IPS-20b (cell line): ENCODE measurements at regions not wholly inside any gene's neighbourhood (a gene's known extent, or its start where the extent isn't known, plus 50 kb on each side); places are given as distances from the start of the nearest gene placed in this dataset.
"Not testable (repeated sequence)": the region's sequence is repeated elsewhere in the genome, so short reads cannot be mapped to it uniquely, and the experiment has no call there.

ENCODE experiments used
- H3K27ac ChIP-seq: one replicate; pipeline ENCODE4 v1.5.1; 2013; ENCODE audit warnings: low read length
- H3K27me3 ChIP-seq: 2 replicates; pipeline ENCODE4 v1.6.1; 2013; ENCODE audit warnings: mild to moderate bottlenecking, low read length, inconsistent platforms; ENCODE audit not compliant: insufficient read depth
- H3K36me3 ChIP-seq: 2 replicates; pipeline ENCODE4 v1.6.1; 2013; ENCODE audit warnings: low read depth, mild to moderate bottlenecking, inconsistent platforms, low read length, moderate library complexity; ENCODE audit not compliant: insufficient read depth
- H3K4me1 ChIP-seq: 2 replicates; pipeline ENCODE4 v1.6.1; 2013; ENCODE audit warnings: mild to moderate bottlenecking, control low read depth, inconsistent platforms, low read length, moderate library complexity; ENCODE audit not compliant: insufficient read depth
- H3K4me3 ChIP-seq: 2 replicates; pipeline ENCODE4 v1.5.1; 2013; ENCODE audit warnings: mild to moderate bottlenecking, low read length, inconsistent platforms
- H3K9ac ChIP-seq: 2 replicates; pipeline ENCODE4 v1.6.1; 2013; ENCODE audit warnings: low read depth, mild to moderate bottlenecking, inconsistent platforms, low read length, moderate library complexity
- H3K9me3 ChIP-seq: 2 replicates; pipeline ENCODE4 v1.6.1; 2013; ENCODE audit warnings: mild to moderate bottlenecking, low read depth, low read length, inconsistent platforms; ENCODE audit not compliant: insufficient read depth

DNA sequence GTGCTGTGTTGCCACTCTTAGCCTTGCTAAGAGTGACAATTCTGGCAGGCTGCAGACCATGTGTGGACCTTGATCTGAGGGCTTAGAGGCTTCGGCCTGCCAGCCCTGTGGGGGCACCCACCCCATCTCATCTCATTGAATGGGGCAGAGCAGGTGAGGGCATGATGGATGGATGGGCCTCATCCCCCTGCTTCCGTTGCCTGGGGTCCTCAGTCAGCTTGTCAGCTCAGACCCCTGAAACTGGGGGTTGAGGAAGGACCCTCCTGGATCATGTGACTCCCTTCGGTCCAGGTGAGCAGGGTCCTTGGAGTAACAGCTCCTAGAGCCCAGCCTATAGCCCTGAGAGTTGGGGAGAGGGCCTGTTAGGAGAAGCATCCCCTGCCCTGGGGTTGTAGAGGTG lies 3076.8 kb downstream of the RPIA start:
- H3K36me3 ChIP-seq, H3K27me3 ChIP-seq, H3K4me1 ChIP-seq, H3K9me3 ChIP-seq, H3K27ac ChIP-seq, H3K9ac ChIP-seq, H3K4me3 ChIP-seq: not testable (repeated sequence)

DNA sequence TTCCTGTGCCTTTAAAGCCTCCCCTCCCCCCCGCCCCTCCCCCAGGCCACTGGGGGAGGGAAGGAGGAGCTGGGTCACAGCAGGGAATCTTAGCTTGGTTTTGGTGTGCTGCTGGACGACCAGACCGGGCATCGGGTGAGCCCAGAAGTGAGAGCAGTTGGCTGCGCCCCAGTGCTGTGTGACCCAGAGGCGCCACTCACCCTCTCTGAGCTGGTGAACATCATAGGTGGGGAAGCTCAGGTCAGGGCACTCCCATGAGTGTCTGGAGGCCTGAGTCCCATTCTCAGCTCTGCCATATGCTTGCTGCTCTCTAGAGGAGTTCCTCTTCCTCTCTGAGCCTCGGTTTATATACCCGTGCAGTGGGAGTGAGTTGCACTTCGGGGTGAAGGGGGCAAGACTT lies 3077.5 kb downstream of the RPIA start:
- not testable (repeated sequence) for H3K4me3 ChIP-seq, H3K36me3 ChIP-seq, H3K9me3 ChIP-seq, H3K4me1 ChIP-seq, H3K9ac ChIP-seq, H3K27me3 ChIP-seq, H3K27ac ChIP-seq

DNA sequence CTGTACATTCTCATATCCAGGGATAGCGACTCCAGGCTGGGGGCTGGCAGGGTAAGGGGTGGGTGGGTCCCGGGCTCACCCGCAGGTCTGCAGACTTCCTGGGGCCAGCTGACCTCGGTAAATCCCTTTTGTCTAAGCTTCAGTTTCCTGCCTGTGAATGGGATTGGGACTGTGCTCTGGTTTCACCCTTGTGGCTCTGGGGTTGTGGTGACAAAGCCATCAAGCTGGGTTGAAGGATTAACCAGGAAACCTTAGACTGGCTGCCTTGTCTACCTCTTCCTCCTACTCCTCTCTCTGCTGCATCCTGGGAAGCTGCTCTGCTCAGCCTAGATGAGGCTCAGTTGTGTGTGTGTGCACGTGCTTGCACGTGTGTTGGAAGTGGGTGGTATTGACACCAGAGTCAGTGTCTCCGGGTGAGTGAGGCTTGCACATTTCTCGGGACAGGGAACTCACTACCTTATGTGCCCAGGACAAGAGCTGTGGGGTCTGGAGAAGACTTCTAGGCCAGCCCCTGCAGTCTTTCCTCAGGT lies 3078.6 kb downstream of the RPIA start:
- not testable (repeated sequence) for H3K9me3 ChIP-seq, H3K27ac ChIP-seq, H3K4me3 ChIP-seq, H3K36me3 ChIP-seq, H3K9ac ChIP-seq, H3K4me1 ChIP-seq, H3K27me3 ChIP-seq

DNA sequence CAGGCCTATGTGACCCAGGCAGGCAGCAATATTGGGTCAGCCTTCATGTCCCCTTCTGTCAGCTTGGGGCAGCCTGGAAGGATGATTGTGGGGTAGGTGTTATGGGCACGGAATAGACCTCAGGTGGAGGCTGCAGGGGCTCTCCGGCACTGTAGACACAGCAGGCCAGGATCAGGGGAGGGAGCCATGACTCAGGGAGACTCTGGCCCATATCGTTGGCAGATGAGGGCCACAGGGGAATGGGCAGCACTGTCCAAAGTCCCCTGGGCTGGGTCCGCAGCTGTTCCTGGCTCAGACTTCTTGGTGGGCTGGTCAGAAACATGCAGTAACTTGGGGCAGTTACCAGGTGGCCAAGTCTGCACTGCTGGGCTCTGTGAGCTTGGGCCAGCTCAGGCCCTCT lies 3080.1 kb downstream of the RPIA start:
- H3K36me3 ChIP-seq, H3K9ac ChIP-seq, H3K27ac ChIP-seq, H3K9me3 ChIP-seq, H3K27me3 ChIP-seq, H3K4me3 ChIP-seq, H3K4me1 ChIP-seq: not testable (repeated sequence)

DNA sequence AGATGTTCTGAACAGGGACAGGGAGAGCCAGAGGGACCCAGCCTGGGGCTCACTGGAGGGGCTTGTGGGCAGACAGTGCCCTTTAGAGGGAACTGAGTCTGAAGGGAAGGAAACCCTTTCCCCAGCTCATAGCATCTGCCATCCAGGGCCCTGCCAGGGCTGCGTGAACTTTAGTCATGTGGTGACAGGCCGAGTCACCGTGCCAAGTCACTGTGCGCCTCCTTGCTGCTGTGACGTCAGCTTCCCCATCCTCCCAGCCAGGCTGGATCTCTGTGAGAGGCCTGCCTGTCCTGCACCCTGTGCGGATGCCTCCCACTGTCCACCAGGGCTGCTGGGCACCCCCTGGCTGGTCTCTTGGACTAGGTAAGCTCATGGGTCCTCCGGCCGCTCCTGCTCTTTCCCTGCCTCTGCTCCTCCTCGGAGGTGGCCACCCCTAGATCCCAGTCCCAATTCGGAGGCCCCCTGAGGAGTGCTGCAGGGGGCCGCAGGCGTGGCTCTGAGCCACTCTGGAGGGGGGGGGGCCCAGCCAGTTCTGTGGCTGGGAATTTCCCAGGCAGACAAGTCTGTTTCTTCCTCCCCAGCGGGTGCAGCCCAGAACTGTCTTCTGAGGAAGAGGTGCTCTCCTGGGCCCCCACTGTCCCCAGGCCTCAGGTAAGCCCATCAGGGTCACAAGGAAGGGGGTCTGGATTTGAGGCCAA lies 3080.9 kb downstream of the RPIA start:
- H3K4me1 ChIP-seq, H3K4me3 ChIP-seq, H3K27ac ChIP-seq, H3K36me3 ChIP-seq, H3K27me3 ChIP-seq, H3K9ac ChIP-seq, H3K9me3 ChIP-seq: not testable (repeated sequence)

DNA sequence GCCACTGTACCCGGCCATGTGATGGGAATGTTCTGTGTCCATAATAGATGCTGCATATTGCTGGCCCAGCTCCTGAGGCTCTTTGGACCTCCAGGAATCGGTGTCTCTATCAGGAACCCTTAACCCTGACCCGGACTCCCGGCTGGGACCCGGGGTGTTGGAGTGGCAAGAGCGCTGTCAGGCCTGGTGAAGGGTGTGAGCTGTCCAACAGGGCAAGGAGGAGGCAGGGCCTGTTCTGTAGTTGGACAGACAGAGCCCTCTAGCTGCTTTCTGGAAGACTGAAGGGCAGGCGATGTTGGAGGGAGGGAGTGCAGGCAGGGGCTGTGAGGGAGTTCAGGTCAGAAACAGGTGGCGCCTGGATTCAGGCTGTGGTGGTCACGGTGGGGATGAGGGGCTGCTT lies 3082.3 kb downstream of the RPIA start:
- H3K9ac ChIP-seq, H3K4me3 ChIP-seq, H3K36me3 ChIP-seq, H3K9me3 ChIP-seq, H3K27ac ChIP-seq, H3K27me3 ChIP-seq, H3K4me1 ChIP-seq: not testable (repeated sequence)

DNA sequence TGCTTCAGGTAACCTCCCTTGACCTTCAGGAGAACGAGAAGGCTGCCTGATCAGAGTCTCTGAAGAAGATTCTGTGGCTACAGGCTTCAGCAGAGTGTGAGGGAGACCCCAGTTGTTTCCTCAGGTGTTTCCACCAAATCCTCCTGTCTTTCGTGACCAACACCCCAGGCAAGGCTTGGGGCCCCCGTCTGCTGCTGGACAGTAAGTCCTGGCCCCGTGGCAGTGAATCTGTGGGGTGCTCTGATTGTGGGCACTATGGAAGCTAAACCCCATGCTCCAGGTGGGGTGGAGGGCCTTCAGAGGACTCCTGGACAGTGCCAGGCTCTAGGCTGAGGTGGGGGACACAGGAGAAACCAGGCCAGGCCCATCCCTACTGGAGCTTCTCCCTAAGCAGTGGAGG lies 3083.7 kb downstream of the RPIA start:
- not testable (repeated sequence) for H3K9me3 ChIP-seq, H3K4me3 ChIP-seq, H3K27ac ChIP-seq, H3K36me3 ChIP-seq, H3K4me1 ChIP-seq, H3K9ac ChIP-seq, H3K27me3 ChIP-seq

DNA sequence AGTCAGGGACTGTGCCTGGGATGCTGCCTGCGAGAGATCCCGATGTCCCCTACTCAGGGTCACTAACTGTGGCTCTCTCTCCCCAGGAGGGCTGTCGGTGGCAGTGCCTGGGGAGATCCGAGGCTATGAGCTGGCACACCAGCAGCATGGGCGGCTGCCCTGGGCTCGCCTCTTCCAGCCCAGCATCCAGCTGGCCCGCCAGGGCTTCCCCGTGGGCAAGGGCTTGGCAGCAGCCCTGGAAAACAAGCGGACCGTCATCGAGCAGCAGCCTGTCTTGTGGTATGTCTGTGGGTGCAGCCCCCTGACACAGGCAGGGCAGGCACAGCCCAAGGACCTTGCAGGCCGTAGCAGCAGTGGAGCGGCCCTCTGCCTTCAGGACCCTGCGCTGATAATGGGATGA lies 3088.9 kb downstream of the RPIA start:
- not testable (repeated sequence) for H3K36me3 ChIP-seq, H3K4me1 ChIP-seq, H3K27me3 ChIP-seq, H3K27ac ChIP-seq, H3K9ac ChIP-seq, H3K9me3 ChIP-seq, H3K4me3 ChIP-seq

DNA sequence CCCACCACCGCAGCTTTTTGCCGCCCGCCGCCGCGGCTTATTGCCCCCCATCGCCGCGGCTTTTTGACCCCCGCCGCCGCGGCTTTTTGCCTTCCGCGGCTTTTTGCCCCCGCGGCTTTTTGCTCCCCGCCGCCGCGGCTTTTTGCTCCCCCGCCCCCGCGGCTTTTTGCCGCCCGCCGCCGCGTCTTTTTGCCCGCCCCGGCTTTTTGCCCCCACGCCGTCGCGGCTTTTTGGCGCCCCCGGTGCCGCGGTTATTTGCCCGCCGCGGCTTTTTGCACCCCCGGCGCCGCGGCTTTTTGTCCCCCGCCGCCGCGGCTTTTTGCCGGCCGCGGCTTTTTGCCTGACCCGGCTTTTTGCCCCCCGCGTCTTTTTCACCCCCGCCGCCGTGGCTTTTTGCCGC lies 3061.8 kb upstream of the TEKT4 start:
- not testable (repeated sequence) for H3K9ac ChIP-seq, H3K4me1 ChIP-seq, H3K27ac ChIP-seq, H3K4me3 ChIP-seq, H3K9me3 ChIP-seq, H3K27me3 ChIP-seq, H3K36me3 ChIP-seq

DNA sequence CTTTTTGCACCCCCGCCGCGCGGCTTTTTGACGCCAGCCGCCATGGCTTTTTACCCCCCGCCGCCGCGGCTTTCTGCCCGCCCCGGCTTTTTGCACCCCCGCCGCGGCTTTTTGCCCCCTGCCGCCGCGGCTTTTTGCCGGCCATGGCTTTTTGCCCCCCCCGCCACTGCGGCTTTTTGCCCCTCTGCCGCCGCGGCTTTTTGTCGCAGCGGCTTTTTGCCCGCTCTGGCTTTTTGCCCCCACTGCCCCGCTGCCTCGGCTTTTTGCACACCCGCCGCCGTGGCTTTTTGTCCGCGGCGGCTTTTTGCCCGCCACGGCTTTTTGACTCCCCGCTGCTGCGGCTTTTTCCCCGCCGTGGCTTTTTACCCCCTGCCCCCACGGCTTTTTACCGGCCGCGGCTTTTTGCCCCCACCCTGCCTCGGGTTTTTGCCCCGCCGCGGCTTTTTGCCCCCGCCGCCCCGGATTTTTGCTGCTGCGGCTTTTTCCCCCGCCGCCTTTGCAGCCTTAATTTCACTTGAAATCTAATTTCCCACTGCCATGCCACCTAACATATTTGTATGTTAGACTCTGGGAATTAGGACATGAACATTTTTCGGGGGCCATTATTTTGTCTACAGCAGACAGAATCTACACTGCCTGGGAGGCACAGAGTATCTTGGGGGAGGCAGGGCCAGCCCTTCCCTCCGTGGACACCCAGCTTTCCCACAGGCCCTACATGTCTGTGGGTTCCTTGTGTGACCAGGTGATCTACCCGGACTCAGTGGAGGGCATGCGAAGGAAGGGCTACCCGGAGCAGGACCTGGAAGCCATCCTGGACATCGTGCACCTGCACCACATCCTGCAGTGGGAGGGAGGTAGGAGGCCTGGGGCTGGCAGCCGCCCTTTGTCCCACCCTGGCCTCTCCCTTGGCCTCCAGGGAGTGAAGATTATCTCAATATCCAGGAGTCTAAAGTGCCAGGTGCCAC lies 3031.0 kb upstream of the TEKT4 start:
- H3K4me1 ChIP-seq: no peaks in the 10 kb centered on the region
- no peaks in the 10 kb centered on the region for H3K36me3 ChIP-seq
- no peak overlapping the region for H3K27ac ChIP-seq
- H3K9ac ChIP-seq: no peak overlapping the region
- no peaks in the 10 kb centered on the region; the same call in 1 of the 2 replicates for H3K9me3 ChIP-seq
- peaks cover 14% of the 10 kb centered on the region for H3K27me3 ChIP-seq
- H3K4me3 ChIP-seq: no peak overlapping the region; the same call in 1 of the 2 replicates

DNA sequence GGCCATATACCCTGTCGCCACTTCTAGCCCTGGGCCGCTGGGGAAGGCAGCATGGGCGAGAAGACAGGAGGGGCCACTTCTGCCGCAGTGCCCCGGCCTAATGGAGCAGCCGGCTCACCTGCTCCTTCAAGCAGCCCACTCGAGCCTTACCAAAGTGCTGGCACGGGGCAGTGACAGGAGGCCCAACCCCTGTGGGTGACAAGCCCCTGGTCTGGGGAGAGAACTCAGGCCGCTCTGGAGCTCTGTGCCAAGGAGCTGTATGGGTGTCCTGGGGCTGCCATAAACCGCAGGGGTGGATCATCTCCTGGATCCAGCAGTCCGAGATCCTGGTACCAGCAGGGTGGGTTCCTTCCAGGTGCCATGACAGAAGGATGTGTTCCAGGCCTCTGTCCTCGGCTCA lies 3029.0 kb upstream of the TEKT4 start:
- not testable (repeated sequence) for H3K9ac ChIP-seq, H3K36me3 ChIP-seq, H3K9me3 ChIP-seq, H3K27ac ChIP-seq, H3K4me3 ChIP-seq, H3K4me1 ChIP-seq
- H3K27me3 ChIP-seq: peaks cover 14% of the 10 kb centered on the region

DNA sequence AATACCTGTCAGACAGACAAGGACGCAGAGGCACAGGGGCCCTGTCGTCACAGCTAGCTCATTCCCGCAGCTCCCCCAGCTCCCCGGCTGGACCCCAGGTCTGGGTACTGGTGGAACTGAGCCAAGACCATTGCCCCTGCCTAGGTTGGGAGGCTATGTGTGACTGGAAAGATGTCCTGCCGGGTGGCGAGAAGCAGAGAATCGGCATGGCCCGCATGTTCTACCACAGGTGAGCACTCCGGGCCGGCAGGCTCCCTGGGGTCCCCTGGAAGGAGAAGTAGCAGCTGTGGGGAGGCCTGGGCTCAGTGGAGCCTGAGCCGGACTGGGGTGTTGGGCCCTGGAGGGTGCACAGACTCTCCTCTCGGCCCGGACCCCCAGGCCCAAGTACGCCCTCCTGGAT lies 3028.3 kb upstream of the TEKT4 start:
- H3K9ac ChIP-seq, H3K4me3 ChIP-seq, H3K9me3 ChIP-seq, H3K4me1 ChIP-seq, H3K36me3 ChIP-seq, H3K27ac ChIP-seq: not testable (repeated sequence)
- H3K27me3 ChIP-seq: peaks cover 14% of the 10 kb centered on the region
